Endothelial cell of umbilical vein (primary cell): ENCODE measurements at regions not wholly inside any gene's neighbourhood (a gene's known extent, or its start where the extent isn't known, plus 50 kb on each side); places are given as distances from the start of the nearest gene placed in this dataset.
A peak's percentile ranks its signal among the peaks of the same experiment; 100 is the strongest.

Source experiments
- BruUV-seq: library from RNA; stranded (reverse); fragments of 400-500 nt; replicated peaks from 2 replicates; lab custom pipeline; 2021; lab: Mats Ljungman, UMichigan
- CTCF ChIA-PET: fragments of 300-600, 350-600 bp; sonication (Branson Sonifier 250); formaldehyde crosslinking; loops from one replicate; lab custom pipeline; 2021; ENCODE audit warnings: antibody characterized with exemption, inconsistent platforms; lab: Charles Lee
- POLR2A ChIA-PET: fragments of 300-600, 350-600 bp; sonication (Branson Sonifier 250); formaldehyde crosslinking; loops from one replicate; lab custom pipeline; 2021; ENCODE audit warnings: antibody characterized with exemption, inconsistent platforms; lab: Charles Lee
- DNase-seq: peaks from one replicate; pipeline ENCODE4 v3.0.0-alpha.2; 2011; ENCODE audit warnings: low read depth, low spot score
- FAIRE-seq: peaks from 2 replicates; lab custom pipeline; 2011; peaks lifted over from hg19 to GRCh38; lab: Jason Lieb, UNC
- H2AFZ ChIP-seq: 2 replicates; pipeline ENCODE4 v1.6.0; 2012; ENCODE audit warnings: low read depth, low read length, control low read depth, inconsistent platforms
- H3K27ac ChIP-seq: 2 replicates; pipeline ENCODE4 v1.5.1; 2011; ENCODE audit warnings: low read depth, mild to moderate bottlenecking, control low read depth, low read length, moderate library complexity; ENCODE audit not compliant: insufficient read depth
- H3K27me3 ChIP-seq, 2 experiments: 2 replicates each; pipeline versions ENCODE4 v1.6.0 to v1.6.1; 2011; ENCODE audit warnings: low read length in 2 of 2, mixed read lengths in 1 of 2; ENCODE audit not compliant: control insufficient read depth in 2 of 2, insufficient read depth in 2 of 2
- H3K36me3 ChIP-seq, 2 experiments: 2 replicates in 1 of 2; 3 replicates in 1 of 2; pipeline ENCODE4 v1.5.1; 2011; ENCODE audit warnings: low read length in 2 of 2, mild to moderate bottlenecking in 1 of 2, moderate library complexity in 1 of 2; ENCODE audit not compliant: control insufficient read depth in 2 of 2, insufficient read depth in 2 of 2; ENCODE audit errors: extremely low read depth in 1 of 2
- H3K4me1 ChIP-seq: 3 replicates; pipeline ENCODE4 v1.5.1; 2011; ENCODE audit warnings: mild to moderate bottlenecking, low read length; ENCODE audit not compliant: control insufficient read depth, insufficient read depth; ENCODE audit errors: extremely low read depth
- H3K4me2 ChIP-seq: 2 replicates; pipeline ENCODE4 v1.6.1; 2011; ENCODE audit warnings: low read length, control low read depth, mixed read lengths; ENCODE audit not compliant: insufficient read depth
- H3K4me3 ChIP-seq, 3 experiments: fragments of 200-600 bp in 1 of 3; sonication (generic), shearing (Covaris generic) in 1 of 3; replicated peaks in 1 of 3; 2 replicates each; pipeline ENCODE4 v1.5.1; 2011 to 2016; ENCODE audit warnings: control low read depth in 3 of 3, low read length in 3 of 3, mild to moderate bottlenecking in 2 of 3, inconsistent platforms in 1 of 3, low read depth in 1 of 3, moderate library complexity in 1 of 3; ENCODE audit not compliant: insufficient read depth in 1 of 3
- H3K79me2 ChIP-seq: 2 replicates; pipeline ENCODE4 v1.6.0; 2012; ENCODE audit warnings: low read length, inconsistent platforms; ENCODE audit not compliant: control insufficient read depth, insufficient read depth
- H3K9ac ChIP-seq: replicated peaks from 2 replicates; pipeline ENCODE3; 2011; ENCODE audit warnings: low read length, control low read depth; ENCODE audit not compliant: insufficient read depth; ENCODE audit errors: extremely low read depth
- H3K9me1 ChIP-seq: replicated peaks from 3 replicates; pipeline ENCODE4 v1.6.0; 2011; ENCODE audit warnings: mild to moderate bottlenecking, low read length; ENCODE audit not compliant: control insufficient read depth, insufficient read depth; ENCODE audit errors: extremely low read depth
- H3K9me3 ChIP-seq: replicated peaks from 2 replicates; pipeline ENCODE4 v1.5.1; 2012; ENCODE audit warnings: low read length, inconsistent platforms; ENCODE audit not compliant: control insufficient read depth, insufficient read depth
- H4K20me1 ChIP-seq: replicated peaks from 2 replicates; pipeline ENCODE3; 2011; ENCODE audit warnings: mild to moderate bottlenecking, low read length; ENCODE audit not compliant: control insufficient read depth, insufficient read depth; ENCODE audit errors: extremely low read depth
- EZH2 ChIP-seq: IDR thresholded peaks from 2 replicates; pipeline ENCODE4 v1.6.1; 2012; ENCODE audit warnings: borderline replicate concordance, low read depth, mild to moderate bottlenecking, moderate library complexity, low read length, inconsistent platforms; ENCODE audit not compliant: severe bottlenecking
- FOS ChIP-seq: IDR thresholded peaks from 2 replicates; pipeline ENCODE4 v1.6.1; 2011; ENCODE audit warnings: mild to moderate bottlenecking, low read length, moderate library complexity, borderline replicate concordance; ENCODE audit not compliant: insufficient read depth
- GATA2 ChIP-seq: IDR thresholded peaks from 2 replicates; pipeline ENCODE4 v1.7.0; 2011; ENCODE audit warnings: low read depth, mild to moderate bottlenecking, moderate library complexity, mixed read lengths, low read length; ENCODE audit not compliant: insufficient read length, insufficient read depth
- JUN ChIP-seq: IDR thresholded peaks from 2 replicates; pipeline ENCODE4 v1.6.1; 2011; ENCODE audit warnings: borderline replicate concordance, low read depth; ENCODE audit not compliant: insufficient read length, insufficient read depth
- MYC ChIP-seq: IDR thresholded peaks from one replicate; pipeline ENCODE4 v1.6.1; 2011; ENCODE audit warnings: mild to moderate bottlenecking, low read depth, low read length
- POLR2AphosphoS5 ChIP-seq: IDR thresholded peaks from 2 replicates; pipeline ENCODE4 v1.6.1; 2012; ENCODE audit warnings: low read depth, mild to moderate bottlenecking, control low read depth, low read length, moderate library complexity; ENCODE audit not compliant: insufficient read depth
- dilution Hi-C: fragments of 300-500 bp; cut with MboI; formaldehyde crosslinking; loops from one replicate; pipeline ENCODE4 v1.15.0; 2019; ENCODE audit warnings: low sequenced_read_pairs; ENCODE audit not compliant: extremely low pct_ligation_motif_present
- intact Hi-C: fragments of 100-400 bp; cut with micrococcal nuclease; formaldehyde crosslinking; loops from one replicate; pipeline ENCODE4 v1.10.0; 2022

DNA sequence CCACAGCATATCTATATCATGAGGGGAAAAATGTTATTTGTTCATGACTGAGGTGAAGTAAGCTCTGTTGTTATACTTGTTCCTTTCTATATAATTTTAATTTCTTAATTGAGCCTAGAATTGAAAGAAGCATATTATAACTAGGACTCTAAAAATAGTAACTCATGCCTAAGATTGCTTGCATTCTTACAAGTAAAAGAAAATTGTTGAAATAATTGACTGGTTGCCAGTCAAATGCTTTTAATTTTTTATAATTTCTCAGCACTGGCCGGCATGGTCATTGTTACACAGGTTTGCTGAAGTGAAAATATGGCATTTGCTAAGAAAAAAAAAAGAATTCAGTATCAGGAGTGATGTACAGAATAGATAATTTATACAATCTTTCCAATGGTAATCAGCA is 104.8 kb downstream of the GASK1B start:
- Histone ChIP-seq H3K9me1 (no peaks in the 10 kb centered on the region), H3K27me3 (no peaks in the 10 kb centered on the region), H3K4me3 (no peak overlapping the region), H3K4me1 (peaks cover 26% of the 10 kb centered on the region), H4K20me1 (no peaks in the 10 kb centered on the region), H3K9ac (no peak overlapping the region), H3K9me3 (no peaks in the 10 kb centered on the region), H3K27ac (no peak overlapping the region), H3K79me2 (no peaks in the 10 kb centered on the region), H3K36me3 (no peaks in the 10 kb centered on the region), H2AFZ (no peak overlapping the region), H3K4me2 (no peak overlapping the region)
- FAIRE-seq (no peak), DNase-seq (peak; percentile 48)
- TF ChIP-seq FOS (no peak), EZH2 (no peak), JUN (no peak), MYC (no peak)
- no TSS peak for BruUV-seq
- ChIA-PET CTCF (interaction anchor here (1.3 kb wide), 1 partner anchor 33 kb away, joined by 3 read pairs; no protein-coding TSS in a partner anchor), POLR2A (no interaction called here)
- intact Hi-C loops = no loop called here
- dilution Hi-C loops = no loop called here

DNA sequence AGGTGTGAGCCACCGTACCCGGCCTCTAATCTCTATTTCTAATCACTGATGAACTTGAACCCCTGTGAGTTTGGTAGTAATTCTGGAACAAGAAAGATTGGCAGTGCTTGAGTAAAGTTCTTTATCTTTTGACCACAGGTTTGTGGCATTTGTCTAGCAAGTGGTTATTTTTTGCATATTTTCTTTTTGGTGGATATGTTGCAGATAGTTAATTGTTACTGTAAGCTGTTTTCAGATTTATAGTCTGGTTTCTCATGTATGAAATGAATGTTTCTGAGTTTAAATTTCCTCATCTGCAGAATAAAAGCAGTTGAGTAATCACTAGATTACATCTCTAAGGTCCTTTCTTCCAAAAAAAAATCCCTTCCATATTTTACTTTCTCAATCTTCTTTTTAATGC is 105.2 kb downstream of the GASK1B start:
- H3K4me3 ChIP-seq = no peak overlapping the region
- H3K27ac ChIP-seq = no peak overlapping the region
- peaks cover 26% of the 10 kb centered on the region for H3K4me1 ChIP-seq
- no TSS peak for BruUV-seq
- intact Hi-C loops = loop anchor here (2.0 kb wide), 1 partner anchor 15 kb away; no protein-coding TSS in a partner anchor
- no peak overlapping the region for H2AFZ ChIP-seq
- no peaks in the 10 kb centered on the region for H3K27me3 ChIP-seq
- H3K9ac ChIP-seq = no peak overlapping the region
- no peaks in the 10 kb centered on the region for H3K9me1 ChIP-seq
- H3K36me3 ChIP-seq = no peaks in the 10 kb centered on the region
- no peaks in the 10 kb centered on the region for H3K79me2 ChIP-seq
- ChIA-PET POLR2A (no interaction called here), CTCF (interaction anchor here (1.3 kb wide), 1 partner anchor 33 kb away, joined by 3 read pairs; no protein-coding TSS in a partner anchor)
- no peaks in the 10 kb centered on the region for H4K20me1 ChIP-seq
- no peak overlapping the region for H3K4me2 ChIP-seq
- no peak for DNase-seq
- TF ChIP-seq MYC (no peak), GATA2 (no peak), POLR2AphosphoS5 (no peak), JUN (no peak)
- FAIRE-seq = no peak
- H3K9me3 ChIP-seq = no peaks in the 10 kb centered on the region
- dilution Hi-C loops = no loop called here
